Neural progenitor cell (in vitro differentiated cells): ENCODE measurements at regions not wholly inside any gene's neighbourhood (a gene's known extent, or its start where the extent isn't known, plus 50 kb on each side); places are given as distances from the start of the nearest gene placed in this dataset.

Experiments used
- DNase-seq: peaks from one replicate; pipeline ENCODE4 v3.0.0-alpha.2; 2016; ENCODE audit warnings: low spot score
- H2AFZ ChIP-seq: fragments of 200-600 bp; sonication (generic); replicated peaks from 2 replicates; pipeline ENCODE4 v1.6.1; 2016; ENCODE audit warnings: antibody characterized with exemption
- H3F3A ChIP-seq: fragments of 200-600 bp; sonication (generic); 2 replicates; pipeline ENCODE4 v1.6.1; 2016; ENCODE audit warnings: antibody characterized with exemption, low read depth
- H3K27ac ChIP-seq: fragments of 200-600 bp; sonication (generic); 2 replicates; pipeline ENCODE4 v1.5.1; 2016; ENCODE audit warnings: mild to moderate bottlenecking
- H3K27me3 ChIP-seq: fragments of 200-600 bp; sonication (generic); 2 replicates; pipeline ENCODE4 v1.6.1; 2016; ENCODE audit warnings: mild to moderate bottlenecking, moderate library complexity
- H3K36me3 ChIP-seq: fragments of 200-600 bp; sonication (generic); 2 replicates; pipeline ENCODE4 v1.5.1; 2016
- H3K4me1 ChIP-seq: fragments of 200-600 bp; sonication (generic); 2 replicates; pipeline ENCODE4 v1.6.1; 2016; ENCODE audit warnings: mixed run types
- H3K4me2 ChIP-seq: fragments of 200-600 bp; sonication (generic); 2 replicates; pipeline ENCODE4 v1.6.1; 2016
- H3K4me3 ChIP-seq: fragments of 200-600 bp; sonication (generic); 2 replicates; pipeline ENCODE4 v1.5.1; 2016
- H3K79me2 ChIP-seq: fragments of 200-600 bp; sonication (generic); 2 replicates; pipeline ENCODE4 v1.6.1; 2016; ENCODE audit warnings: low read depth
- H3K9ac ChIP-seq: fragments of 200-600 bp; sonication (generic); 2 replicates; pipeline ENCODE4 v1.6.1; 2016
- H3K9me3 ChIP-seq: fragments of 200-600 bp; sonication (generic); 2 replicates; pipeline ENCODE4 v1.5.1; 2016; ENCODE audit warnings: low read depth
- H4K20me1 ChIP-seq: fragments of 200-600 bp; sonication (generic); 2 replicates; pipeline ENCODE4 v1.6.1; 2016; ENCODE audit warnings: low read depth
- H3K27ac Mint-ChIP-seq: 3 replicates; pipeline ENCODE4 v1.8.0; 2021; ENCODE audit warnings: mixed read lengths
- H3K27me3 Mint-ChIP-seq: 2 replicates; pipeline ENCODE4 v1.8.0; 2022; ENCODE audit warnings: low read depth, mild to moderate bottlenecking, inconsistent platforms, moderate library complexity, mixed read lengths; ENCODE audit not compliant: insufficient read depth
- H3K36me3 Mint-ChIP-seq: 3 replicates; pipeline ENCODE4 v1.8.0; 2021; ENCODE audit warnings: mixed read lengths
- H3K4me1 Mint-ChIP-seq: 3 replicates; pipeline ENCODE4 v1.8.0; 2021; ENCODE audit warnings: mixed read lengths
- H3K4me3 Mint-ChIP-seq: 3 replicates; pipeline ENCODE4 v1.8.0; 2021; ENCODE audit warnings: mild to moderate bottlenecking, moderate library complexity, mixed read lengths
- H3K9me3 Mint-ChIP-seq: 3 replicates; pipeline ENCODE4 v1.8.0; 2020; ENCODE audit warnings: mixed read lengths
- EZH2 ChIP-seq: fragments of 200-600 bp; sonication (generic); IDR thresholded peaks from 2 replicates; pipeline ENCODE4 v1.6.1; 2017; ENCODE audit warnings: antibody characterized with exemption, mild to moderate bottlenecking, moderate library complexity
- EZH2phosphoT487 ChIP-seq: fragments of 200-600 bp; sonication (generic); IDR thresholded peaks from 2 replicates; pipeline ENCODE4 v1.6.1; 2017; ENCODE audit warnings: antibody characterized with exemption
- TF ChIP-seq, protein P1 (sequence below): fragments of 200-600 bp; sonication (generic); IDR thresholded peaks from 2 replicates; pipeline ENCODE4 v1.5.1; 2017; ENCODE audit warnings: antibody characterized with exemption, mild to moderate bottlenecking

DNA sequence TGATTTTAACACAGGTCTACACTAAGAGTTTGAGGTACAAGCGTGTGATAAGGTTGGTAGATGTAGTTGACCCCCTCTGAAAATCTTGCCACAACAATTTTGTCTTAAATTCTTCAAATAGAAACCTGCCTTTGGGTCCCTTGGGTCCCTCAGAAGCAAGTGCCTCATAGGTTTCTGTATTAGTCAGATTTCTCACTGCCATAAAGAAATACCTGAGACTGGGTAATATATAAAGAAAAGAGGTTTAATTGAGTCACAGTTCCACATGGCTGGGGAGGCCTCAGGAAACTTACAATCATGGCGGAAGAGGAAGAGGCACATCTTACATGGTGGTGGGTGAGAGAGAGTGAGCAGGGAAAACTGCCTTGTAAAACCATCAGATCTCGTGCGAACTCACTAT lies 301.2 kb downstream of the MAP2K6 start:
- Histone ChIP-seq H3K4me3 (no peak overlapping the region), H3K27me3 (no peaks in the 10 kb centered on the region), H3K4me1 (peaks cover 2% of the 10 kb centered on the region), H4K20me1 (no peaks in the 10 kb centered on the region), H3K79me2 (no peaks in the 10 kb centered on the region), H3K36me3 (no peaks in the 10 kb centered on the region), H3K9ac (no peak overlapping the region), H2AFZ (no peak overlapping the region), H3K27ac (no peak overlapping the region), H3K9me3 (no peaks in the 10 kb centered on the region), H3F3A (no peaks in the 10 kb centered on the region), H3K4me2 (no peak overlapping the region)
- TF ChIP-seq, protein P1, sequence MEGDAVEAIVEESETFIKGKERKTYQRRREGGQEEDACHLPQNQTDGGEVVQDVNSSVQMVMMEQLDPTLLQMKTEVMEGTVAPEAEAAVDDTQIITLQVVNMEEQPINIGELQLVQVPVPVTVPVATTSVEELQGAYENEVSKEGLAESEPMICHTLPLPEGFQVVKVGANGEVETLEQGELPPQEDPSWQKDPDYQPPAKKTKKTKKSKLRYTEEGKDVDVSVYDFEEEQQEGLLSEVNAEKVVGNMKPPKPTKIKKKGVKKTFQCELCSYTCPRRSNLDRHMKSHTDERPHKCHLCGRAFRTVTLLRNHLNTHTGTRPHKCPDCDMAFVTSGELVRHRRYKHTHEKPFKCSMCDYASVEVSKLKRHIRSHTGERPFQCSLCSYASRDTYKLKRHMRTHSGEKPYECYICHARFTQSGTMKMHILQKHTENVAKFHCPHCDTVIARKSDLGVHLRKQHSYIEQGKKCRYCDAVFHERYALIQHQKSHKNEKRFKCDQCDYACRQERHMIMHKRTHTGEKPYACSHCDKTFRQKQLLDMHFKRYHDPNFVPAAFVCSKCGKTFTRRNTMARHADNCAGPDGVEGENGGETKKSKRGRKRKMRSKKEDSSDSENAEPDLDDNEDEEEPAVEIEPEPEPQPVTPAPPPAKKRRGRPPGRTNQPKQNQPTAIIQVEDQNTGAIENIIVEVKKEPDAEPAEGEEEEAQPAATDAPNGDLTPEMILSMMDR = no peak
- TF ChIP-seq EZH2phosphoT487 (no peak), EZH2 (no peak)
- no peak overlapping the region for H3K27ac Mint-ChIP-seq
- no peaks in the 10 kb centered on the region for H3K9me3 Mint-ChIP-seq
- H3K36me3 Mint-ChIP-seq = no peaks in the 10 kb centered on the region
- DNase-seq = no peak
- H3K4me1 Mint-ChIP-seq = peaks cover 35% of the 10 kb centered on the region
- H3K4me3 Mint-ChIP-seq = no peak overlapping the region
- no peaks in the 10 kb centered on the region for H3K27me3 Mint-ChIP-seq

DNA sequence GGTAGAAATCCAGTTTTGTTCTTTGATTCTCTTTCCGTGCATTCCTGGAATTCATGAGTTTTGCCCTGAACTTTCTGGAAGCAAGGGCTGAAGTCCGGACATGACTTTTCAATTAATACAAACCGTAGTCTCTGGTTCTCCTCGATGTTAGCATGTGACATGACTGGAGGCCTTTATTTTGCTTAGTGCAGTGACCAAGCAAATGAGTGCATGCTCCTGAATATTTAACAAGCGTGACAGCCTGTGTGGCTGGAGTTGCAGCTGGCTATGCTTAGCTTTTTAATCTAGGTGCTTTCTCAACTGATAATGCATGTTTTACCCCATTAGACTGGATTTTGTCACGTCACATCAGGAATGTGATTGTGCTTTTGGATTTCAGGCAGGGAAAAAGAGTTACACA lies 302.1 kb downstream of the MAP2K6 start:
- no peaks in the 10 kb centered on the region for H3F3A ChIP-seq
- peaks cover 2% of the 10 kb centered on the region for H3K27me3 Mint-ChIP-seq
- no peaks in the 10 kb centered on the region for H3K79me2 ChIP-seq
- H3K4me3 ChIP-seq = no peak overlapping the region
- no peaks in the 10 kb centered on the region for H3K36me3 Mint-ChIP-seq
- H3K4me1 Mint-ChIP-seq = peaks cover 35% of the 10 kb centered on the region
- no peak overlapping the region for H2AFZ ChIP-seq
- no peak overlapping the region for H3K27ac ChIP-seq
- H3K4me3 Mint-ChIP-seq = no peak overlapping the region
- peaks cover 2% of the 10 kb centered on the region for H3K4me1 ChIP-seq
- H3K4me2 ChIP-seq = no peak overlapping the region
- H3K9ac ChIP-seq = no peak overlapping the region
- H3K9me3 ChIP-seq = no peaks in the 10 kb centered on the region
- H3K36me3 ChIP-seq = no peaks in the 10 kb centered on the region
- no peaks in the 10 kb centered on the region for H4K20me1 ChIP-seq
- peak overlapping the region; percentile 30 for H3K27ac Mint-ChIP-seq
- no peaks in the 10 kb centered on the region for H3K9me3 Mint-ChIP-seq
- TF ChIP-seq EZH2 (no peak), EZH2phosphoT487 (no peak)
- TF ChIP-seq, protein P1 = no peak
- H3K27me3 ChIP-seq = no peaks in the 10 kb centered on the region
- no peak for DNase-seq

DNA sequence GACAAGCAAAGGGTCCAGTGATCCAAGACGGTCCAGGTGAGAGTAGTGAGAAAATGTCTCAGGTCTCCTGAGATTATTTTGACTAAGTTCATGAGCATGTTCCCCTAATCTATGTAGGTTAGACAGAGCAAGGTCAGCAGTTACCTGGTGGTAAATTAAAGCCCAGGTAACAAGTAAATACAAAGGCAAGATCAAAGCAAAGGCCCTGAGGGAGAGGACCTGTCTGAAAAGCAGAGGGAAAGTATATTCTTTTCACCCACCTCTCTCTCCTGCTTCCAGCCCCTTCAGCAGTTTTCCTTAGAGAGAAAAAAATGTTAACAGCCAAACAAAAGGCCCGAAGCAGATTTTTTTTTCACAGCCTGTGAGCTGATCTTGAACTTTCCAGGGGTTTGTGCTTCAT lies 302.7 kb downstream of the MAP2K6 start:
- H3K27me3 ChIP-seq = no peaks in the 10 kb centered on the region
- no peaks in the 10 kb centered on the region for H3K36me3 ChIP-seq
- no peak overlapping the region for H3K27ac ChIP-seq
- H3K79me2 ChIP-seq = no peaks in the 10 kb centered on the region
- H3K4me3 ChIP-seq = no peak overlapping the region
- no peaks in the 10 kb centered on the region for H3K9me3 ChIP-seq
- Mint-ChIP-seq H3K36me3 (no peaks in the 10 kb centered on the region), H3K27ac (peak overlapping the region; percentile 30), H3K9me3 (no peaks in the 10 kb centered on the region), H3K4me3 (no peak overlapping the region), H3K4me1 (peaks cover 32% of the 10 kb centered on the region), H3K27me3 (peaks cover 2% of the 10 kb centered on the region)
- no peaks in the 10 kb centered on the region for H4K20me1 ChIP-seq
- no peak for TF ChIP-seq EZH2phosphoT487
- no peak for TF ChIP-seq EZH2
- TF ChIP-seq, protein P1 = no peak
- no peak overlapping the region for H3K4me2 ChIP-seq
- H3K9ac ChIP-seq = no peak overlapping the region
- no peaks in the 10 kb centered on the region for H3F3A ChIP-seq
- H3K4me1 ChIP-seq = peaks cover 2% of the 10 kb centered on the region
- H2AFZ ChIP-seq = no peak overlapping the region
- no peak for DNase-seq
